ENCODE measurements at regions not wholly inside any gene's neighbourhood (a gene's known extent, or its start where the extent isn't known, plus 50 kb on each side); places are given as distances from the start of the nearest gene placed in this dataset.

DNA sequence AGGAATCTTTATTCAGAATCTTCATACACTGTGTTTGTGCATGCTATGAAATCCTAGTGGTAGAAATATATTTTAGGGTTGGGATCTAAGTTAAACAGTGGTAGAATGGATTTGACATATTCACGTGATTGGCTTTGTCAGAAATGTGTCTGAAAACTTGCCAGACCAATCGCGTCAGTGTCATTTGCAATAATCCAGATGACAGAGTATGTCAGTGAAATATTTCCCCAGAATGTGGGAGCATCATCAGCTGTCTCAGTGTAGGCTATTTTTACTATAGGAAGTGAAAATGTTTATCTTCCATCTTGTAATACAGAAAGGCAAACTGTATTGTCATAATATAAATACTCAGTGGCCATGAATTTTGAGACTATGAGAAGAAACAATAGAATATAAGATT is 220.6 kb upstream of the EDIL3 start:
- TF ChIP-seq EZH2 (IDR thresholded peaks at IDR 0.05) (no peak), POLR2AphosphoS5 (IDR thresholded peaks at IDR 0.05; ENCODE audit: borderline replicate concordance, low read depth, low read length) (no peak)
